ENCODE measurements at regions not wholly inside any gene's neighbourhood (a gene's known extent, or its start where the extent isn't known, plus 50 kb on each side); places are given as distances from the start of the nearest gene placed in this dataset.

GRCh38 chr1:224563666-224564065 lies 52.5 kb upstream of the CNIH3 start:
- in situ Hi-C loops (cut with MboI; ENCODE audit: low pct_unique_long_range_greater_than_20kb, low sequenced_read_pairs, unreplicated experiment): no loop called here
- no peak for TF ChIP-seq CTCF (IDR thresholded peaks at IDR 0.05; ENCODE audit: extremely low read depth, insufficient read depth, missing control alignments)
- no peak for DNase-seq (ENCODE audit: low spot score)

- DNase-seq (ENCODE audit: low spot score): no peak
- no peak for TF ChIP-seq CTCF (IDR thresholded peaks at IDR 0.05; ENCODE audit: extremely low read depth, insufficient read depth, missing control alignments)
- in situ Hi-C loops (cut with MboI; ENCODE audit: low pct_unique_long_range_greater_than_20kb, low sequenced_read_pairs, unreplicated experiment): no loop called here
Measured at GRCh38 chr1:224564454-224565084, 51.5 kb upstream of the CNIH3 start.

- DNase-seq (ENCODE audit: low spot score): no peak
- in situ Hi-C loops (cut with MboI; ENCODE audit: low pct_unique_long_range_greater_than_20kb, low sequenced_read_pairs, unreplicated experiment): no loop called here
- TF ChIP-seq CTCF (IDR thresholded peaks at IDR 0.05; ENCODE audit: extremely low read depth, insufficient read depth, missing control alignments): no peak
Measured at GRCh38 chr1:224565186-224565585, 50.9 kb upstream of the CNIH3 start.

GRCh38 chr1:224565611-224566406 lies 50.3 kb upstream of the CNIH3 start:
- DNase-seq (ENCODE audit: low spot score): no peak
- in situ Hi-C loops (cut with MboI; ENCODE audit: low pct_unique_long_range_greater_than_20kb, low sequenced_read_pairs, unreplicated experiment): no loop called here
- TF ChIP-seq CTCF (IDR thresholded peaks at IDR 0.05; ENCODE audit: extremely low read depth, insufficient read depth, missing control alignments): no peak
